GM18498 (cell line): ENCODE measurements at regions not wholly inside any gene's neighbourhood (a gene's known extent, or its start where the extent isn't known, plus 50 kb on each side); places are given as distances from the start of the nearest gene placed in this dataset.

Source experiments
- ATAC-seq: cut with Tn5 transposase; IDR thresholded peaks from one replicate; pipeline ENCODE4 v1.9.1; 2021; ENCODE audit warnings: mild to moderate bottlenecking, moderate library complexity; ENCODE audit not compliant: unreplicated experiment

- ATAC-seq = no peak
Measured at GRCh38 chr4:35836596-35836995, 407.7 kb downstream of the ARAP2 start.

GRCh38 chr4:35867057-35867456 lies 377.3 kb downstream of the ARAP2 start:
- ATAC-seq = no peak

GRCh38 chr4:35872273-35872672 lies 372.0 kb downstream of the ARAP2 start:
- no peak for ATAC-seq

- ATAC-seq = no peak
Measured at GRCh38 chr4:35879479-35879878, 364.8 kb downstream of the ARAP2 start.

- no peak for ATAC-seq
Measured at GRCh38 chr4:35883108-35883507, 361.2 kb downstream of the ARAP2 start.

GRCh38 chr4:35884714-35885480 lies 359.4 kb downstream of the ARAP2 start:
- no peak for ATAC-seq

- ATAC-seq = no peak
Measured at GRCh38 chr4:35897808-35898207, 346.5 kb downstream of the ARAP2 start.

- ATAC-seq = no peak
Measured at GRCh38 chr4:35900286-35901243, 343.7 kb downstream of the ARAP2 start.

- peak; percentile 92 for ATAC-seq
Measured at GRCh38 chr4:35912174-35912573, 332.1 kb downstream of the ARAP2 start.

GRCh38 chr4:35918491-35918977 lies 325.8 kb downstream of the ARAP2 start:
- no peak for ATAC-seq

- peak; percentile 86 for ATAC-seq
Measured at GRCh38 chr4:35925806-35926205, 318.5 kb downstream of the ARAP2 start.

- no peak for ATAC-seq
Measured at GRCh38 chr4:35926788-35927187, 317.5 kb downstream of the ARAP2 start.

- no peak for ATAC-seq
Measured at GRCh38 chr4:35933901-35934300, 310.4 kb downstream of the ARAP2 start.

GRCh38 chr4:35934320-35934981 lies 309.9 kb downstream of the ARAP2 start:
- no peak for ATAC-seq

- ATAC-seq = no peak
Measured at GRCh38 chr4:35938936-35939335, 305.4 kb downstream of the ARAP2 start.

GRCh38 chr4:35939751-35940150 lies 304.6 kb downstream of the ARAP2 start:
- ATAC-seq = no peak

GRCh38 chr4:35942092-35942491 lies 302.2 kb downstream of the ARAP2 start:
- ATAC-seq = no peak

- no peak for ATAC-seq
Measured at GRCh38 chr4:35943606-35944005, 300.7 kb downstream of the ARAP2 start.

GRCh38 chr4:35948171-35948570 lies 296.1 kb downstream of the ARAP2 start:
- ATAC-seq = no peak

GRCh38 chr4:35950442-35950841 lies 293.9 kb downstream of the ARAP2 start:
- ATAC-seq = no peak

GRCh38 chr4:35952751-35953150 lies 291.6 kb downstream of the ARAP2 start:
- no peak for ATAC-seq
